ENCODE measurements at regions not wholly inside any gene's neighbourhood (a gene's known extent, or its start where the extent isn't known, plus 50 kb on each side); places are given as distances from the start of the nearest gene placed in this dataset.

GRCh38 chr22:48138427-48138826, 1376.0 kb downstream of the TBC1D22A start:
- no peak for DNase-seq

GRCh38 chr22:48137640-48138039, 1375.2 kb downstream of the TBC1D22A start:
- DNase-seq, result no peak

DNA sequence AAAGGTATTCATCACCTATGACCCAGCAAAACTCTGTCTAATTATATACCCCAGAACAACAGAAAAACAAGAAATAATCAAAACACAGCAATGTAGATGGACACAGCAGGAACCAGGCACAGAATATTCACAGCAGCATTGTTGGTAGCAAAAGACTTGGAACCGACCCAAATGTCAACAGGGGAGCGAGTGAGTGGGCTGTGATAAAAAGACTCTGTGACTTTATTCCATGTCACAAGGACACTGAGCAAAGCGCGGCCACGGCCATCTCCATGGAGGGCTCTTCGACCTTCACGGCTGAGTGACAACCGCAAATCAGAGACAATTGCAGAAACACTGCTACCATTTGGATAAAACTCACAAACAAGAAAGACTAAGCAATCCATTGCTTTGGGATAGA, 1373.1 kb downstream of the TBC1D22A start:
- no peak for DNase-seq

DNA sequence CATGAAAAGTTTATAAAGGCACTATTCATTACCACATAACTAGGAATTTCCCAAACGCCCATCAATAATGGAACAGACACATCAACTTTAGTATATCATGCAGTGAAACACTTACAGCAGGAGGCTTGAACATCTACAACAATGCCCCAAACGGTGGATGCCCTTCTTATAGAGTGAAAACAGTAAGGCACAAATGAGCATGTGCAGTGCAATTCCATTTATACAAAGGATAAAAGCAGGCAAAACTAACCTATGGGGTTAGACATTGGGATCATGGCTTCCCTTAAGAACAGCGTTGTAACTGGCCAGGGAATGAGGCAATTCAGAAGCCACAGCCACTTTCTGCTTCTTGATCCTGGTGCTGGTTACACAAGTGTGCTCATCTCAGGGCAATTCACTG, 1363.0 kb downstream of the TBC1D22A start:
- no peak for DNase-seq

- no peak for DNase-seq
These were observed 1359.5 kb downstream of the TBC1D22A start for GRCh38 chr22:48121984-48122383.

GRCh38 chr22:48118654-48119053, 1356.2 kb downstream of the TBC1D22A start:
- DNase-seq, result no peak

GRCh38 chr22:48116871-48117270, 1354.4 kb downstream of the TBC1D22A start:
- no peak for DNase-seq

DNA sequence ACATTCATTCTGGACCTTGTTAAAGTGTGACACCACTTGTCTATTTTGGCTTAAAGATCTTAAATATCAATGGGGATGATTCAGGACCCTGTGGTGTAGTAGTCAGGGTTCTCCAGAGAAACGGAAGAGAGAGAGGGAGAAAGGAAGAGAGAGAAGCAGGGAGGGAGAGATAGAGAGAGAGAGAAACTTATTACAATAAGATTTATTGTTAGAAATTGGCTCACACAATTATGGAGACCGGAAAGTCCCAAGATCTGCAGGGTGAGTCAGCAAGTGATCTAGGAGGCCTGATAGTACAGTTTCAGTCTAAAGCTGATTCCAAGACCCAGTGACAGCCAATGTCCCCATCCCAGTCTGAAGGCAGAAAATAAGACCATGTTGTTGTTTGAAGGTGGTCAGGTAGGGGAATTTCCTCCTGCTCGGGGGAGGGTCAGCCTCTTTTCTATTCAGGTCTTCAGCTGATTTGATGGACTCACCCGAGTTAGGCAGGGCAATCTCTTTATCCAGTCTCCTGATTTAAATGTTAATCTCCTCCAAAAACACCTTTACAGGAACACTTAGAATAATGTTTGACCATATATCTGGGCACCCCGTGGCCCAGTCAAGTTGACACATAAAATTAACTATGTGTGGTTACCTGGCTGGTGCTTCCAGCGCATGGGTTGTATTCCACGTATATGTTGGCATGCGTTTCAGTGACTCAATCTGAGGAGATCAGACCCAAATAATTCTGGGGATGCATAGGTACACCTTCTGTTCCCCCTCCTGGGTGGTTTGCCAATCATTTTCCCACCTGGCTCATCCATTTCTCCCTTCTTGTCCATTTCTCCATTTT, 1350.5 kb downstream of the TBC1D22A start:
- no peak for DNase-seq

- DNase-seq, result no peak
These were observed 1344.3 kb downstream of the TBC1D22A start for GRCh38 chr22:48106715-48107259.

- no peak for DNase-seq
These were observed 1343.8 kb downstream of the TBC1D22A start for GRCh38 chr22:48106215-48106614.

DNA sequence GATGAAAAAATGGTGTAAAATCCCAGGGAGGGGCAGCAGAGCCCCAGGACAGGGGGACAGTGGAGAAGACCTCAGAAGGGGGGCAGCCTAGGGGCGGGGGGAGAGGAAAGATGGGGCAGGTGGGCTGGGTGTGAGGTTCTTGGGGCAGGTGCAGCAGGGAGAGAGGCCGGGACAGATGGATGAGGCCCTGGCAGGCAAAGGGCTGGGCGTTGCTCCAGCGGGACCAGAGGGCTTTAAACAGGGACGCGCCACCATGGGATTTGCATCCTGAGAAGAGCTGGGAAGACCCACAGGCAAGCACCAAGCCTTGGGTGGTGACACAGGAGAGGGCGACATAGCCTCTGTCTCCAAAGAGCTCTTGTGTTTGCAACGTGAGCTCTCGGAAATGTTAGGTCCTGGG, 1342.8 kb downstream of the TBC1D22A start:
- DNase-seq, result no peak

DNA sequence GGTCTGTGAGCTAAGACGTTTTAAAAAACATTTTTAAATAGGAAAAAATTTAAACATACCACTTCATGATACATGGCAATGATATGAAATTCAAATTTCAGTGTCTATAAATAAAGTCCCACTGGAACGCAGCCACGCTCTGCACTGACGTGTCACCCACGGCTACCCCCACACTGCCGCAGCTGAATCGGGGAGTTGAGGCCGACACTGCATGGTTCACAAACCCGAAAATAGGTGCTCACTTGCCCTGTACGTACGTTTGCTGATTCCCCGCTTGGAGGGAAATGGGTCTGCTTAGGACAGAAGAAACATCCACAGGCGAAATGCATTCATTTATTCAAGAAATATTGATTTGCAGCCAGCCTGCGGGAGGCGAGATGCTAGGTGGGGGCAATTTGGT, 1342.3 kb downstream of the TBC1D22A start:
- DNase-seq, result no peak

GRCh38 chr22:48104102-48104738, 1341.8 kb downstream of the TBC1D22A start:
- no peak for DNase-seq

GRCh38 chr22:48103126-48103875, 1340.9 kb downstream of the TBC1D22A start:
- DNase-seq, result no peak

GRCh38 chr22:48102581-48102980, 1340.1 kb downstream of the TBC1D22A start:
- DNase-seq, result no peak

DNA sequence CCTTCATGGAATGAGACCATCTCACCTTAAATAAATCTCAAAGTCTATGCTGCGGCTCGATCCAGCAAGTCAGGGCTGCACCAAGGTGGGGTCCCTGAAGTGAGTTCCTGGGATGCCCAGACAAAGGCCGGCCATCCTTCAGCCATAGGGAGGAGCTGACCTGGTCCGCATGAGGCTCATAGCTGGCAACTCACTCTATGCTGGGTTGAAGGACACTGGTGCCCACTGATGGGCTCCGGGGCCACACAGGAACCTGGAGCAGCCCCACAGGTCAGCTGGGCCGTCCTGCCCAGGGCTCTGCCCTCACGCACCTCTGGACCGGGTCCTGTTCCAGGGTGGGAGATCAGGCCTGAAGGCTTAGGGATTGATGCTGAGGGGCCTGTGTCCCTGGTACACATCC, 1339.3 kb downstream of the TBC1D22A start:
- DNase-seq, result no peak

- no peak for DNase-seq
These were observed 1338.4 kb downstream of the TBC1D22A start for GRCh38 chr22:48100685-48101417.

DNA sequence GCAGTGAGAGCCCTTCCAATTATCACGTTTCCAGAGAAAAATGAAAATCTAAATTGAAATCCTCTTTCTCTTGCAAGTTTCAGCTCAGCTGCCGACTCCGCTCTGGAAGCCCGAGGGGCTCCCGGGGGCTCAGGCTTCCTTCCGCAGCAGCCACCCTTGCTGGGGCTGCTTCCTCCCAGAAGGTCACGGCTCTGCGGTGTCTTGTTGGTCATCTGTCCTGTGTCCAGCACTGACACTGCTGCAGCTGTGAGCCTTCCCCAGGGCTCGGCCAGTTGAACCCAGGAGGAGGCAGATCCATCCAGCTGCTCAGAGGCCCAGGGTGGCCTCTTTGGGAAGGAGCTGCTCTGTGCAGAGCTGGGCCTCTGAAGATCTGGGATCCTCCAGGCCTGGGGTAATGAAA, 1337.2 kb downstream of the TBC1D22A start:
- no peak for DNase-seq

DNA sequence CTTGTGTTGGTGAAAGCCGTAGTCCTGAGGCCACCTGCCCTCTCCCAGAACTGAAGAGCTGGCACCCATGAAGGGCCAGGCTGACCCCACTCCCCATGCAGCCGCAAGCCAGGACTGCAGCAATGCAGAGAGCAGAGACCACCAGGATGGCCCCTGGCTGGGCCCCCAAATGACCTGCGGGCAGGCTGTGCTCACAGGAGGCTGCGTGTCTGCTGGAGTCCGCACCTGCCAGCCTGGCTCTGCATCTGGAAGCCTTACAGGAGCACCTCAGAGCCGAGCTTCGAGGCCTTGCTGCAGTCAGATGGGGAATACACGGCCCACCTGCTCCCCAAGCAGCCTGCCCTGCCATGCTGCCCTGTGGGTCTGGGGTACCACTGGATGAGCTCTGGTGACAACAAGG, 1336.8 kb downstream of the TBC1D22A start:
- DNase-seq, result no peak

- DNase-seq, result no peak
These were observed 1336.4 kb downstream of the TBC1D22A start for GRCh38 chr22:48098921-48099245.

DNA sequence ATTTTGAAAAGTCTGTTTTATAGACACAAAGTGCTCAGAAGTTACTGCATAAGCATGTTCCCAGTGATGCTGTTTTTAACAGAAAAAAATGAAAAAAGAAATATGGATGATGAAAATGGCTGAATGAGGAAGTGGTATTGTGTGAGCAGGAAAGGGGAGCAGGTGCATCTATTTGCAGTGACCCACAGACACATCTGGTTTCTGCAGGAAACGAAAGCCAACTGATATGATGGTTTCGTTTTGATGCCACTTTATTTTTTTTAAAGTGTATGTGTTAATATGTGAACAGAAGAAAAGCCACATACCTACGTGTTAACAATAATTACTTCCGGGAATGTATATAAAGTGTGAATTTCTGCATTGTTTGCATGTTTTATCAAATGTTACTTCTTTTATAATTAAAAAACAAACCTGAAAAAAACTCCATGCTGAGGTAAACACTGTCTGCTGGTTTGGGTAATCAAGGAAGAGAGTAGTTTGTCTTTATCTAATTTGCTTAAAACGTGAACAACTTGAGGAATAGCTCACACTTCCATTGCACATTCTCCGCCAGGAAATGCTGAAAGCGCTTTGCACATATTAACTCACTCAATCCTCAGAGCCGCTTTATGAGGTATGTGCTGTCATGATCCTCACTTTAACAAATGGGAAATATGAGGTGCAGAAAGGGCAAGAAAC, 1335.9 kb downstream of the TBC1D22A start:
- DNase-seq, result no peak

GRCh38 chr22:48097723-48098122, 1335.3 kb downstream of the TBC1D22A start:
- DNase-seq, result no peak
